H4 (cell line): ENCODE measurements at regions not wholly inside any gene's neighbourhood (a gene's known extent, or its start where the extent isn't known, plus 50 kb on each side); places are given as distances from the start of the nearest gene placed in this dataset.

Source experiments
- DNase-seq: peaks from one replicate; pipeline ENCODE4 v3.0.0-alpha.2; 2015; ENCODE audit warnings: low spot score

DNA sequence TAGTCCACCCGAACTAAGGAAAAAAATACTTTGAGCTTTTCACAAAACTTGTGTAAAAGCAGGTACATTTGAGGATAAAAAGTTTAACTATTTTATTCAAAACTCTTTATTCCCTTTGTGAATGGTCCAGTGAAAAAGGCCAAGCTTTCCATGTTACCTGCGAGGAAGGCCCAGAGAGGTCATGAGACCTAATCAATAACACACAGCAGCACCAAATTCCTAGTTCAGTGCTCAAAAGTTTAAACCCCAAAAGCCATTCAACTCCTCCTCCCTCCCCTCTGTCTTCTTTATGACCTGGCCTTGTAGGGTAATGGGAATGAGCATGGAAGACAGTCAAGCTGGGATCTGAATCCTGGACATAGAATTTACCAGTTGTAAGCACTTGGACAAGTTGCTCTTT is 151.9 kb upstream of the FGGY start:
- no peak for DNase-seq

DNA sequence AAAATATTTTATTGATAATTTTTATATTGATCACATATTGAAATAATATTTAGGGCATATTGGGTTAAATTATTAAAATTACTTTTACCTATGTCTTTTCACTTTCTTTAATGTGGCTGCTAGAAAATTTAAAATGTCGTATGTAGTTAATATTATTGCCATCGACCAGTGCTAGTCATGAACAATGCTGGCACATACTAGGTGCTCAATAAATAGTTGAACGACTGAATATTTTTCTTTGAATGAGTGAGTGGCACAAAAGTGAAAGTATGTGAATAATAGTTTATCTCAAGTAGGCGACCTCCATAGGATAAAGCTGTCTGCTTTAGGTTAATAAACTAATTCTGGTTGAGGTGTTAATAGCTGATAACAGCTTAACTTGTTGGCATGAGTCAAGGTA is 150.8 kb upstream of the FGGY start:
- no peak for DNase-seq

DNA sequence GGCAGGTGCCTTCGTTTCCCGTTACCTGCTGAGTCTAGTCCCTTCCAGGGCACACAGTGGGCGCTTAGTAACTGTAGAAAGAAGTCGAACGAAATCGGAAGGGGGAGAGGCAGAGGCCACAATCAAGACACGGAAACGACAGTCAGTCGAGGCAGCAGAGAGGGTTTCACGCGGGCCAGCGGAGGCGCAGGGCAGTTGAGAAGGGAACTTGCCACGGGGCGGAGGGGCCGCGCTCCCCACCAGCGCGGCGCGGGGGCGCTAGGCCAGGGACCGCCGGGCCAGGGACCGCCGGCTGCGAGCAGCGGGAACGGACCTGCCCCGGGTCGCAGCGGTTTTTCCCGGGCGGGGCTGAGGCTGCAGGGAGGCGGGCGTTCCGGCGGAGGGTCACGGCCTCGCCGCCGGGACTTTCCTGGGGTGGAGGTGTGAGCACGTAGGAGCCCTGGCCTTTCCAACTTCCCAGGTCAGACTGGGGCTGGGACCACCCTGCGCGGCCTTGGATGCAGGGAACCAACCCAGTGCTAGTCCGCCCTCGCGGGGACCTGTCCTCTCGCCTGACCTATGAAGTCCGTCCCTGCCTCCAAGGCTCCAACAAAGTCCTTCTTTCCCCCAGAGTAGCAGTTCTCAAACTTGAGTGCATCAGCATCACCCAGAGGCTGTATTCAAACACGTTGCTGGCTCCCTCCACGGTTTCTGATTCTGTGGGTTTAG is 150.1 kb upstream of the FGGY start:
- DNase-seq, result no peak

DNA sequence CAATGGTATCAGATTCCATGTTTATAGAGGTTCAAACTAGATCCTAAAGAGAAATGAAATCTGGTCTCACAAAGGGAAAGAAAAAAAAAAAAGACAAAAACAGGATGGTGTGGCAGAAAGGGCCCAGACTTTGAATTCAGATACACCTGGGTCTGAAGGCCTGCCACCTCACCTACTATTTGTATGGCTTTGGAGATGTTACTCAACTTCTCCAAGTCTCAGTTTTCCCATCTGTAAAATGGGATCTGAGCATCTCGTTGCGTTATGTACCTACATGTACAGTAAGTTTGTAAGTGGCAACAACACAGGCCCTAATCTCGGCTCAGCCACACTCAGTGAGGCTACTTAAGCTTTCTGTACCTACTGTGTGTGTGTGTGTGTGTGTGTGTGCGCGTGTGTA is 147.5 kb upstream of the FGGY start:
- no peak for DNase-seq

DNA sequence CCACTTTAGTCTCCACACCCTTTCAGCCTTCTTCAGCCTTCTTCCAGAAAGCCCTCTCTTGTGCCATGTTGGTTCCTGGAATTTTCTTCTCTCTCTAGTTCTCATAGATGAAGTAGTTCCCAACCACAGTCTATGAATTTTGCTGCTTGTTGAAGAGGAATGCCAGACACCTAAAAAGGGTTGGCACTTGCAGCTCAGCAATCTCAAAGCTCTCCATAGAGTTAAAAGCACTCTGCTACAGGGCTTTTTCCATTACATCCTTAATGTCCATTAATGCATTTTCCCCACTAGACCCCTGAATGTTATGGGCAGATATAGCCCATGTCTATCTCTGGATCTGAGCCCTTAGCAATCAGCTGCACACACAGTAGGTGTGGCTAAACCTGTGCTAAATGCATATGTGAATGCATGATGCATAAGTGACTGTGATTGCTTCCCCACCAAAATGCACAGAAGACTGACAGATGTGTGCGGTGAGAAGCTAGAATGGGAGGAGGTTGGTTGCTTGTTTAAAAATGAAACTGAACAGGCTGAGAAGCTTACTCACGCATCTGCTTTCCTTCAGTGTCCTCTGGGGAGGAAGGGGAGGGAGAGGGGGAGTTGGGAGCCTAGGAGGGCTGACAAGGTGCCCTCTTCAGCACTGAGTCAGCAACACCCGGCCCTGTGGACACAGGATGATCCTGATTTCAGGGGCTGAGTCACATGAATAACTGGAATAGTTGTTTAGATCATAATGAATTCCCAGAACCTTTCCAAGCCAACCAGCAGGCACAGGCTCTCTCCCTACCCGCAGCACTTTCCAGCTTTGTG is 146.1 kb upstream of the FGGY start:
- DNase-seq, result peak; percentile 99

GRCh38 chr1:59151387-59151761 is 145.5 kb upstream of the FGGY start:
- DNase-seq, result no peak

GRCh38 chr1:59151860-59152259 is 145.0 kb upstream of the FGGY start:
- DNase-seq, result no peak

GRCh38 chr1:59152511-59152910 is 144.4 kb upstream of the FGGY start:
- DNase-seq, result no peak

DNA sequence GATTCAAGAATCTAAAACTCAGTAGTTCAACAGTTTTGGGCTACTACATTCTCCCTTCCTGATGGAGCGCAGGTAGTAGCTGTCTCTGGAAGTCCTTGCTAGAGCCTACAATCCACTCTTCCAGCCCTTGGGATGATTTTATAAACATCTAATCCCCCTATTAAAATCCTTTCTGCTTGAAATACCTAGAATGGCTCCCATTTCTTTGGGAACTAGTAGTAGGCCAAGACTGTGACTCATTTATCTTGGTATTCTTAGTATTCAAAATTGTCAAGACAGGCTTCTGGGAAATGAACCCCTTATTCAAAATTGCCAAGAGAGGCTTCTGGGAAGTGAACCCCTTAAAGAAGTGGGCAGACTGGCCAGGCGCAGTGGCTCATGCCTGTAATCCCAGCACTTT is 142.5 kb upstream of the FGGY start:
- DNase-seq, result no peak

DNA sequence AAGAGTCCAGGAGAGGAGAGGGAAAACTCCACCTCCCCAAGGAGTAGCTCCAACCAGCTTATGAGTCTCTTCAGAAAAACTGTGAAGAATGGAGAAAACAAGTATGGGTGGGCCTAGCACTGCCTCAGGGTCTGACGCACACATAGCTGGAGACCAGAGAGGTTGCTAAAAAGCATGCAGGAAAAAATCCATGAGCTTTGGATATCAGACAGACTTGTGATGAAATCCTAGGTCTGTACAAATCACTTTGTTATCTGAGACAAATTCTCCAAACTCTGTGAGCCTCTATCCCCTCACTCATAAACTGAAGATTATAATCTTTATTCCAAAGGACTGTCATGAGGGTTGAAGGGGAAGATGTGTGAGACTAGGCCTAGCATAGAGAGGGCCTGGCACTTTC is 141.5 kb upstream of the FGGY start:
- DNase-seq, result no peak

DNA sequence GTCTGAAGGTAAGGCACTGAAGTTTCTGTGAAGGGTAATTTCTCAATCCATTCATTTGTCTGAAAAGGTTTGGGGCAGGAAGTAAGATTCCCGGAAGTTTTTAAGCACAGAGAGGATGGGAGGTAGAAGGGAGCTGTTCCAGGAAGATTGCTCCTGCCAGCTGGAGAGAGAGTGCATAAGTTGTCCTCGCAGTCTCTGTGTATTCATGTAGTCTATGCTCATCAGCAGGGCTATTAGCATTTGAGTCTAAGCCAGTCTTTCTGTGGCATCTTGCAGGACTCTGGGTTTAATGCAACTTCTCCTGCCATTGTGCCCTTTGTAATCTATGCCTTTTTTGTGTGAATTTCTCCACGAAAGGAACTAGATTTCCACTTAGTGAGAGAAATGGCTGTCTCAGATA is 140.8 kb upstream of the FGGY start:
- no peak for DNase-seq

DNA sequence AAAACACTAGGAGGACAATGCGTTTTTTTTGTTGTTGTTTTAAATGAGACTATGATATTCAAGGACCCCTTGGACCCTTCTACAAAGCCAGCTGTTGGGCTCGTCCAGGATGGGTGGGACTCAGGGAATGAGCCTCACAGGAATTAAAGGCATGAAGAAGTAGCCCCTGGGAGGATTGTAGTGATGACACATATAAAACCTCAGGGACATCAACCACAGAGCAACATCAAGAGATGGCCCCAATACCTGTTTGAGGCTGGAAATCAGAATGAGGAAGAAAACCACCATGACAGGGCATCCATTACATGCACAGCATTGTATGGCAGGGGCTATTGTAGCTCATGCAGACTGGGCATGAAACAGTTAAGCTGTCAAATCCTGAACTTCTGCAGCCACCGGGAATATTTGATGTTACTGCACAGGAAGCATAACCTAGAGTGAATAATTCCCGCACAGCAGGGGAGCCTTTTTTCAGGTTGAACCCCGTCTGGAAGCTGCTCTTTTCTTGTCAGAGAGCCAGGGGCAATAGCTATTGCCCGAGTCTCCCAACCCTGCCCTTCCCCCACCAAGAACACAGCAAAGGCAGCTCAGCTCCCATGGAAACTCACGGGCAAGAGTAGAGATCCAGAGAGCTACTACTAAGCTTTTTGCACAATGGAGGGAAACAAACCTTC is 140.2 kb upstream of the FGGY start:
- DNase-seq, result peak; percentile 62

GRCh38 chr1:59158321-59158720 is 138.6 kb upstream of the FGGY start:
- DNase-seq, result no peak

DNA sequence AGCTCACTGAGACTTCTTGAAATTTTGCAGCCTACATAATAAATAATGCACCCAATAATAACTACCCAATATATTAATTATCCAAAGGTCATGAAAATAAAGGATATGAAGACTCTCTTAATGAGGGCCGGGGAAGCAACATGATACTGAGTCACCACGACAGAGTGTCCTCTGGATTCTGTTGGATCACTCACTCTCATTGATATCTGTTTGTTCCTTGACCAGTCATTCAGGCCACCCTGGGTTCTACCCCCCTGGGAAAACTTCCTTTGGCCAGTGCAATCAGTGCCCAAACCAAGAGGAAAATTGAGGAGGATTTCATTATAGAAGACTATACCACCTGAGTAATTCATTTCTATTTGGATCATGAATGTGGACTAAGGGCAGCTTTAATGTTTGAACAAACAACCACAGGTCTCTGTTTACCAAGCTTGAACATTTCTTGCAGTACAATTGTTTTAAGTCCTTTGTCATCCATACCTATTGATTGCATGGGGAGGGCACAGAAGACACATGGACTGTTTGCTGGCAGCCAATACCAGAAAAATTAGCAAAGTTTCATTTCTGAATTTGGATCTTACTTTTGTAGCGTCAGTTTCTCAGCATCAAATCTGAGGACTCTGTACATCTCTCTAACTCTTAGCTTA is 137.2 kb upstream of the FGGY start:
- no peak for DNase-seq

DNA sequence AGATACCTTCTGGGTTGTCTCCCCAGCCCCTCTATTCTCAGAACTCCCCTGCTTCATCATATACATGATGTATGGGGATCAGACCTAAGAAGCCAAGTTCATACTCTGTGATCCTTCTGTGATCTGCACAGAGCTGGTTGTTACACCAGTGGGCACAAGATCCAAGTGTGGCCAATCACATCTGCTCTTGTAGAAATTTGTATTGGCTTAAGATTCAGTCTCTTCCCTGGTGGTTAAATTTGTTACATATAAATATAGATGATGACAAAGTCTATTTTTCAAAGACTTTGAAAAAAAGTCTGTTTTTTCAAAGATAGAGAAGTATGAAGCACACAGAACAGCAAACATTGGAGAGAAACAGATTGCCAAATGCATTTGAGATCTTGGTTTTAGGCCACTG is 135.8 kb upstream of the FGGY start:
- DNase-seq, result no peak

DNA sequence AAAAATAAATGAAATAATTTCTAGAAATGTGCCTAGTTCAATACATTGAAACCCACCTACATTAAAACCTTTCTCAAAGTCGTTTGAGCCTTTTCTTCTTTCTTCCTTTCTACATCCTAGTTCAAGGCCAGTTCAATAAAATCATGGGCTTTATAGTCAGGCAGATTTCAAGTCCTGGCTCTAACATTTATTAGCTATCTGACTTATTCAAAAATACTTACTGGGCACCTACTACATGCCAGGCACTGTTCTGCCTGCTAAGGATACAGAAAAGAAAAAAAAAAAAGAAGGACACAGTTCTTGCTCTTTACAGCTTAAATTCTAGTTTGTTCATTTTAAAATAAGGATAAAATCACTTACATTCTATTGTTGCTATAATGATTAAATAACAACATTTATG is 134.2 kb upstream of the FGGY start:
- no peak for DNase-seq

- DNase-seq, result peak; percentile 93
These were observed 133.4 kb upstream of the FGGY start for GRCh38 chr1:59163268-59164092.

DNA sequence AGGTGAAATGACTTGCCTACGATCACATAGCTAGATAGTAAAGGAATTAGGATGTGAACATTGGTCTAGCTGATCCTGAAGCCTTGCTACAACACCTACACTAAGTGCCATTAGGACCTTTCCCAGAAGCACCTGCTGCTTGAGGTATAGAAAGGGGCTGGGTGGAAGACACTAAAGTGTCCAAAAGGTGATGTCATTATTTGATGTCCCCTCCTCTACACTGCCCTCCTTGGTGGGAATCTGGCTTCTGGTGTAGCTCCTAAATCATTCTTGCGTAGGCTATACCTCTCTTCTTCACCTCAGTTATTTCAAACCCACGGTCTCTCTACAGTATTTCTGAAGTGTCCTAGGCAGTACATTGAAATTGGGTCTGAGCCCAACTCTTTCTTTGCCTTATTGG is 132.5 kb upstream of the FGGY start:
- DNase-seq, result no peak

- DNase-seq, result no peak
These were observed 131.5 kb upstream of the FGGY start for GRCh38 chr1:59165353-59165752.

GRCh38 chr1:59169703-59170102 is 127.2 kb upstream of the FGGY start:
- no peak for DNase-seq

- no peak for DNase-seq
These were observed 126.2 kb upstream of the FGGY start for GRCh38 chr1:59170659-59171058.

- no peak for DNase-seq
These were observed 125.1 kb upstream of the FGGY start for GRCh38 chr1:59171788-59172187.
